Activated CD4-positive, alpha-beta T cell treated with anti-CD3 and anti-CD28 coated beads, Interleukin-2, amount 10 ng/mL, durations not matched to agents 24 days and 14 days (primary cell): ENCODE measurements at regions not wholly inside any gene's neighbourhood (a gene's known extent, or its start where the extent isn't known, plus 50 kb on each side); places are given as distances from the start of the nearest gene placed in this dataset.

Experiments
- DNase-seq: peaks from one replicate; pipeline ENCODE4 v3.0.0; 2022
- H3K27ac Mint-ChIP-seq: one replicate; pipeline ENCODE4 v1.8.0; 2022; ENCODE audit warnings: mild to moderate bottlenecking, mixed read lengths
- H3K27me3 Mint-ChIP-seq: one replicate; pipeline ENCODE4 v1.8.0; 2022; ENCODE audit warnings: mixed read lengths
- H3K36me3 Mint-ChIP-seq: one replicate; pipeline ENCODE4 v1.8.0; 2022; ENCODE audit warnings: low read depth, mild to moderate bottlenecking, mixed read lengths
- H3K4me1 Mint-ChIP-seq: one replicate; pipeline ENCODE4 v1.8.0; 2021; ENCODE audit warnings: mixed read lengths
- H3K4me3 Mint-ChIP-seq: one replicate; pipeline ENCODE4 v1.8.0; 2022; ENCODE audit warnings: mild to moderate bottlenecking, moderate library complexity, mixed read lengths
- H3K9me3 Mint-ChIP-seq: one replicate; pipeline ENCODE4 v1.8.0; 2021; ENCODE audit warnings: mixed read lengths
- intact Hi-C: fragments of 100-400 bp; cut with micrococcal nuclease; formaldehyde crosslinking; loops from one replicate; pipeline ENCODE4 v1.15.1; 2023

DNA sequence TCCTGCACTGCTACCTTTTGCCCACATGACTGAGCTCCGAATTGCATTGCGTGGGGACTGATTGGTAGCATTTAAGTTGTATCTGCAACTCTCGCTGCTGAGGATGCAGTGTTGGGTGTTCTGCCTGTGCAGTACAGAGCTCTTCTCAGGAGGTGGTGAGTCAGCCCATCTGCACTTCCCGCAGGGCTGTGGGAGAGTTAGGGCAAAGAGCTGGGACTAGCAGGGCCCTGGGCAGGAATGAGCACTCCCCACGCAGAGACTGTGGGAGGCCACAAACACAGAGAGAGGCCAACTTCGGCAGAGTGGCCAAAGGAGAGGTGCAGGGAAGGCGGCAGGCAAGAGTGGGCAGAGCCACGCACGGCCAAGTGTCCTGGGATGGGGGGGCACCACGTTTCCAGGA, 244.7 kb downstream of the SIPA1L2 start:
- Mint-ChIP-seq H3K9me3 (no peaks in the 10 kb centered on the region), H3K27ac (no peak overlapping the region), H3K4me3 (no peak overlapping the region), H3K27me3 (peaks cover 2% of the 10 kb centered on the region), H3K36me3 (no peaks in the 10 kb centered on the region), H3K4me1 (no peaks in the 10 kb centered on the region)
- no peak for DNase-seq
- intact Hi-C loops: no loop called here

- Mint-ChIP-seq H3K36me3 (no peaks in the 10 kb centered on the region), H3K4me1 (no peaks in the 10 kb centered on the region), H3K9me3 (no peaks in the 10 kb centered on the region), H3K27me3 (peaks cover 2% of the 10 kb centered on the region), H3K4me3 (no peak overlapping the region), H3K27ac (no peak overlapping the region)
- no peak for DNase-seq
- intact Hi-C loops: no loop called here
Observed at GRCh38 chr1:232384171-232384883, 245.6 kb downstream of the SIPA1L2 start.

DNA sequence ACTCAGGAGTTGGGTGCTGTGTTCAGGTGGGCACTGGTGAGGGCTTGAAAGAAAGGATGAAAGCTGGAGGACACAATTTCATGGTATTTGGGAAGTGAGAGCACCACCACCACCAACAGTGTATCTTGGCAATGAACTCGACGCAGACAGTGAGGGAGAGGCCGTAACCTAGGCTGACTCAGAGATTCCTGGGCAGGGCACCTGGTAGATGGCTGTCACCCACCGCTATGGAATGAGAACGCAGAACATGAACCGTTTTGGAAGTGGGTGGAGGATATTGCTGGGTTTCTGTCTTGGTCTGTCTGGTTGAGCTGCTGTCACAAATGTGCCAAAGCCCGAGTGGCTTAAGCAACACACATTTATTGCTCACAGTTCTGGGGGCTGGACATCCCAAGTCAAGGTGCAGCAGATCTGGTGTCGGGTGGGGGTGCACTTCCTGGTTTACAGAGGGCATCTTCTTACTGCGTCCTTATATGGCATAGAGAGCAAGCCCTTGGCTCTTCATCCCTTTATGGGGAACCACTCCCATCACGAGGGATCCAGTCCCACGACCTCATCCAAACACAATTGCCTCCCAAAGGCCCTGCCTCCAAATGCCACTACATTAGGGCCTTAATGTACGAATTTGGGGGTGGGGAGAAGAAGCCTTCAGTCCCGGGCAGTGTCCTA, 246.3 kb downstream of the SIPA1L2 start:
- DNase-seq: no peak
- Mint-ChIP-seq H3K27ac (no peak overlapping the region), H3K27me3 (peaks cover 2% of the 10 kb centered on the region), H3K4me1 (no peaks in the 10 kb centered on the region), H3K4me3 (no peak overlapping the region), H3K9me3 (no peaks in the 10 kb centered on the region), H3K36me3 (no peaks in the 10 kb centered on the region)
- intact Hi-C loops: no loop called here

GRCh38 chr1:232382671-232383070, 247.3 kb downstream of the SIPA1L2 start:
- H3K4me1 Mint-ChIP-seq: no peaks in the 10 kb centered on the region
- peaks cover 2% of the 10 kb centered on the region for H3K27me3 Mint-ChIP-seq
- intact Hi-C loops: no loop called here
- no peak overlapping the region for H3K27ac Mint-ChIP-seq
- DNase-seq: no peak
- H3K9me3 Mint-ChIP-seq: no peaks in the 10 kb centered on the region
- H3K4me3 Mint-ChIP-seq: no peak overlapping the region
- H3K36me3 Mint-ChIP-seq: no peaks in the 10 kb centered on the region

GRCh38 chr1:232381394-232382100, 248.4 kb downstream of the SIPA1L2 start:
- intact Hi-C loops: no loop called here
- DNase-seq: no peak
- peaks cover 2% of the 10 kb centered on the region for H3K27me3 Mint-ChIP-seq
- H3K9me3 Mint-ChIP-seq: no peaks in the 10 kb centered on the region
- no peak overlapping the region for H3K27ac Mint-ChIP-seq
- H3K4me3 Mint-ChIP-seq: no peak overlapping the region
- H3K4me1 Mint-ChIP-seq: no peaks in the 10 kb centered on the region
- no peaks in the 10 kb centered on the region for H3K36me3 Mint-ChIP-seq

DNA sequence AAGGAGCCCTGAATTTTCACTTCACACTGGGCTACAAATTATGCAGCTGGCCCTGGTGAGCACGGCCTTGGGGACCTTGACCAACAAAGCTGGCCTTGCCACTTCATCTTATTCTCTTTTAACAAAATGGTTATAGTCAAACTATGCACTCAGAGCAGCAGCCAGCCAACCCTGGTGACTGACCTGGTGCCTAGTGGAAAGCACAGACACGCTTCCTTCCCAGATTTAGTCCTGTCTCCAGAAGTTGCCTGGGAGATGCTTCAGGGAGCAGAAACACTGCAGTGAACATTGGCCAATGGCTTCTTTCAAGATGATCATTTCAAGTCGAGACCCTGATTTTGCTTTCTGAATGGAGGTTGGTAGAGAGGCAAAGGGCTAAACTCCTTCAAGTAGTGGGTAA, 249.3 kb downstream of the SIPA1L2 start:
- Mint-ChIP-seq H3K36me3 (no peaks in the 10 kb centered on the region), H3K9me3 (no peaks in the 10 kb centered on the region), H3K4me3 (no peak overlapping the region), H3K27ac (no peak overlapping the region), H3K27me3 (peaks cover 2% of the 10 kb centered on the region), H3K4me1 (no peaks in the 10 kb centered on the region)
- intact Hi-C loops: no loop called here
- DNase-seq: no peak

GRCh38 chr1:232380131-232380530, 249.8 kb downstream of the SIPA1L2 start:
- intact Hi-C loops: no loop called here
- Mint-ChIP-seq H3K4me1 (no peaks in the 10 kb centered on the region), H3K9me3 (no peaks in the 10 kb centered on the region), H3K36me3 (no peaks in the 10 kb centered on the region), H3K27me3 (peaks cover 2% of the 10 kb centered on the region), H3K27ac (no peak overlapping the region), H3K4me3 (no peak overlapping the region)
- no peak for DNase-seq

DNA sequence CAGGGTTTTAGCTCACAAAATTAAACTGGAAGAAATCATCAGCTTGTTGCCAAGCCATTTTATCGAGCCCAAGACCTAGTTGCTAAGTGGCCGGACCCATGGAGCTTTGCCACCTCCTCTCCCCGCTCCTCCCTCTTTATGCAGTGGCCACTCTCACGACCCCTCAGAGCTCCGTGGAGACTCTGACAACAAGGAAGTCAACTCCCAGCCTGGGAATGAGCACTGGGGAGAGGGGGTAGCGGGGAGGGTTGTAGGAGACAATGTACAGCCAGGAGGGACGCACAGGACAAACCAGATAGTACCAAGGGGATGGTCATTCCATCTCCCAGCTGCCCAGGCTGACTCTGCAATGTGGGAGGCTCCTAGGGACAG, 250.9 kb downstream of the SIPA1L2 start:
- Mint-ChIP-seq H3K4me1 (no peaks in the 10 kb centered on the region), H3K27me3 (peaks cover 2% of the 10 kb centered on the region), H3K27ac (no peak overlapping the region), H3K36me3 (no peaks in the 10 kb centered on the region), H3K4me3 (no peak overlapping the region), H3K9me3 (no peaks in the 10 kb centered on the region)
- intact Hi-C loops: no loop called here
- no peak for DNase-seq

DNA sequence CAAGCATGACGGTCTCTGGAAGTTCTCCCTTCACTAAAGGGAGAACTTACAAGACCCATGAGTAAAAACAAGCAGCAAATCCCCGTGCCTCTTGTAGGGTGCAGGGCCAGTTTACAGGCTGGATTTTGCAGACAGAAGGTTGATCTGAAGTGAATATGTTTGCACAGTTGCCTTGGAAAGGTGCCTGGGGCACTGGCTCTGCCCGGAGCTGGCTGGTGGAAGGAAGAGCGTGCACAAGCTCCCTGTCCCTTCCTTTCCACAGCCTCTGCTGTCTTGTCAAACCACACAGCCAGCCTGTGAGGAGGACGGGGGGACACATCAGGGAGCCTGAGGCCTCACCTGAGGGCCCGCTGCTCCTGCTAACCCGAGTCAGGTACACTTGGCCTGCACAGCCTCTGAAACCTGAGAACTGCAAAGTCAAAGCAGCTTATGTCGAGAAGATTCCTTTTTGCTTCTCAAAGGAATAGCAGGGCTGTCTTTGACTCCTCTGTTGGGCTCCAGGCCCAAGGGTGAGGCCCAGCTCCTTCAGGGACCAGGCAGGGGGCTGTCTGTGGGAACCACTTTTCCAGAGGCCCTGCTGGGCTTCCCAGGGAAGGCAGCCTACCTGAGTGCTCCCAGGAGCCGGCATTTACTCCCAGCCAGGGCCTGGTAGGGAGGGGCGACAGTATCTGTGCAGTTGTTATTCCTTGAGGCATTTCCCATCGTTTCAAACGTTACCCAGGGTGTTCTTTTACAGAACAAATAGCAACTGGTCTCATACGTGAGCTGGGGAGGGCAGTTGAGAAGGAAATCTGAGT, 251.5 kb downstream of the SIPA1L2 start:
- Mint-ChIP-seq H3K27me3 (peaks cover 2% of the 10 kb centered on the region), H3K9me3 (no peaks in the 10 kb centered on the region), H3K4me1 (no peaks in the 10 kb centered on the region), H3K27ac (no peak overlapping the region), H3K4me3 (no peak overlapping the region), H3K36me3 (no peaks in the 10 kb centered on the region)
- intact Hi-C loops: no loop called here
- no peak for DNase-seq

DNA sequence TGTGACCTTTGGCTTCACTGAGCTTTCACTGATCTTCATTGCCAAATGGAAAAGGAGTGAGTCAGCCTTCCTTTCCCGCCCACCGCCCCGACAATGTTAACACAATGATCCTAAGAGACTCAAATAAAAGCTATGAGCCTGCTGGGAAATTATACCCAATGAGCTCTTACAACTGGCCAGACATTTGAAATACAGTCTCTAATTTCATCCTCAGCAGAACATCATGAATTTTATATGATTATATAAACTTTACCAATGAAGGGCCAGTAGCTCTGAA, 252.5 kb downstream of the SIPA1L2 start:
- Mint-ChIP-seq H3K4me1 (no peaks in the 10 kb centered on the region), H3K4me3 (no peak overlapping the region), H3K27ac (no peak overlapping the region), H3K9me3 (no peaks in the 10 kb centered on the region), H3K27me3 (peaks cover 2% of the 10 kb centered on the region), H3K36me3 (no peaks in the 10 kb centered on the region)
- no peak for DNase-seq
- intact Hi-C loops: no loop called here

DNA sequence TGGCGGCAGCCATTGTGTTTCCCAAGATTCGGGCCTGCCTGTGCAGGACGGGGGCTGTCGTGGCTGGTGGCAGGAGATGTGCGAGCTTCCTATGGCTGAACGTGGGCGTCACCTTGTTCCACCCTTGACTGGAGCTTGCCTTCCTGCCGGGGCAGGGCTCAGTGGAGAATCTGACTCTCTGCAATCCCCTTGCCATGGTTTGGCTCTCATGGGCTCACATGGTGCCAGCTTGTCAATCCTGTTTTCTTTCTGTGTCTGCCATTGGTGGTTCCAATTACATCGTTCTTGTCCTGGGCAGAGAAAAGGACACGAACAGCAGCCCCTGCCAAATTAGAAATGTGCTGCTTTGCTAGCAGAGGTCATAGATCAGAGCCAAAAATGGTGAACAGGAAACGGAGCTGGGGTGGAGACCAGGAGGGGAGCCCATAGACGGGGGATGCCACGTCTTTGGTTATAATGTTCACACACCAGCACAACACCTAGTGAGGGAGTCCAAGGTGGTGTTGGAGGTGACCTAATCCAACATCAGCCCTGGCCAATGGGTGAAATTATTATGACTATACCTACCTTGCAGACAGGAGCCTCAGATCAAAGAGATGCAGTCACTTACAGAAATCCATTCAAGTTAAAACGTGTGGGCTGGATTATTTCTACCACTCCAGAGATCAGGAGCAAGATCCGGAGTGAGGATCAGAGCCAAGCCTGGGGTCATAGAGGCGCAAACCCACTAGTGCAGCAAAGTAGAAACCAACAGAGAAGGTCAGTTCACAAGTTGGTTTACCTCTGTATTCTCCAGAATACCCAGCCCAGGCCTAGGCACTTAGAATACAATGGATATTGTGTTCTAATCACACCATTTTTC, 253.1 kb downstream of the SIPA1L2 start:
- intact Hi-C loops: no loop called here
- DNase-seq: no peak
- Mint-ChIP-seq H3K27ac (no peak overlapping the region), H3K27me3 (peaks cover 2% of the 10 kb centered on the region), H3K9me3 (no peaks in the 10 kb centered on the region), H3K36me3 (no peaks in the 10 kb centered on the region), H3K4me1 (no peaks in the 10 kb centered on the region), H3K4me3 (no peak overlapping the region)

DNA sequence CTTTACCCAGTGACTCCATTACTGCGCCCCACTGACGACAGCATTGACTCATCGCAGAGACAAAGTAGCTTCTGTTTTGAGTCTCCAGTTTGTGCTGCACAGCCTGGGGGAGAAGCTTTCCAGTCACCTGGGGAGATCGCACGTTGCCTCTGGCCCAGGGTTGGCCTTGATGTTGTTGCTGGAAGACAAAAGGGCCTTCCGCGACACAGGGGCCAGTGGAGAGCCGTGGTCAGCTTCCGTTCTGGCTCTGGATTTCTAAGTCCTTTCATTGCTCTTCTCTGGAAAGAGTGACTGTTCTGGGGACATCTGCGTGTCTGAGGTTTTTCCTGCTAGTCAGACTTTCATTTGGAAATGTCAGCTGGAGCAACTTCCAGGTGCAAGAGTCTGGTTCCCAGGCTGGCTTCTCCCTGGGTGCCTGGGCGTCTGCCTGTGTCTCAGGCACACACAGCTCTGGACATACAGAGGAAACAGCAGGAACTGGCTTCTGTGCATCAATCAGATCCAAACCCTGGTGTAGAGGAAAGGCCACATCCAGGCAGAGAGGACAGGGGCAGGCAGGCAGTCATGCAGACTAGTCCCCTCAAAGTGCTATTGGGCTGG, 257.0 kb downstream of the SIPA1L2 start:
- Mint-ChIP-seq H3K4me3 (no peak overlapping the region), H3K4me1 (no peaks in the 10 kb centered on the region), H3K9me3 (no peaks in the 10 kb centered on the region), H3K27me3 (no peaks in the 10 kb centered on the region), H3K27ac (no peak overlapping the region), H3K36me3 (no peaks in the 10 kb centered on the region)
- DNase-seq: no peak
- intact Hi-C loops: no loop called here

DNA sequence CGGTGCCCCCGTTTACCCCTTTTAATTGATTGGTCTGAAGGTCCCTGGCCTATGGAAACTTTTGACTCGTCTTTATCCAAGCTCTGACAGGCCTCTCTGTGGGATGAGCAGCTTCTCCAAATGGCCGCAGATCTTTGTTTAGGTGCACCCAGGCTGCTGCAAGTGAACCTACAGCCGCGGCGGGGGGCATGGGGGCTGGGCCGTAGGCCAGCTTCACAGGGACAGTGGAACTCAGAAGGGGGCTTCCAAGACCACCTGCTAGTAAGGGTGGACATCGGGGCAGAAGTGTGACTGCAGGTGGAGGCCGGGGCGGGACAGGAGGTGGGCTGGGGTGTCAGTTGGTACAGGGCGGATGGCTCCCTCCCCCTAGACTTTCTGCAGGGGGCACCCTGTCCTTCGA, 257.5 kb downstream of the SIPA1L2 start:
- H3K4me3 Mint-ChIP-seq: no peak overlapping the region
- DNase-seq: no peak
- H3K4me1 Mint-ChIP-seq: no peaks in the 10 kb centered on the region
- H3K27ac Mint-ChIP-seq: no peak overlapping the region
- no peaks in the 10 kb centered on the region for H3K36me3 Mint-ChIP-seq
- no peaks in the 10 kb centered on the region for H3K27me3 Mint-ChIP-seq
- H3K9me3 Mint-ChIP-seq: no peaks in the 10 kb centered on the region
- intact Hi-C loops: no loop called here
